ENCODE measurements at regions not wholly inside any gene's neighbourhood (a gene's known extent, or its start where the extent isn't known, plus 50 kb on each side); places are given as distances from the start of the nearest gene placed in this dataset.
A peak's percentile ranks its signal among the peaks of the same experiment; 100 is the strongest.
"Not testable (repeated sequence)": the region's sequence is repeated elsewhere in the genome, so short reads cannot be mapped to it uniquely, and the experiment has no call there.

DNA sequence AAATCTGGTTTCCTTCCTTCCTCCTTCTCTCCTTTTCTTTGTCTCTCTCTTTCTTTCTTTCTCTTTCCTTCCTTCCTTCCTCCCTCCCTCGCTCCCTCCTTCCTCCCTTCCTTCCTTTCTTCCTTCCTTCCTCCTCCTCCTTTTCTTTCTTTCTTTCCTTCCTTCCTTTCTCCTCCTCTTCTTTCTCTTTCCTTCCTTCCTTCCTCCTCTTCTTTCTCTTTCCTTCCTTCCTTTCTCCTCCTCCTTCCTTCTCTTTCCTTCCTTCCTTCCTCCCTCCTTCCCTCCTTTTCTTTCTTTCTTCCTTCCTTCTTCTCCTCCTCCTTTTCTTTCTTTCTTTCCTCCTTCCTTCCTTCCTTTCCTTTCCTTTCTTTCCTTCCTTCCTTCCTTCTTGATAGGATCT is 61.2 kb downstream of the VIP start:
- DNase-seq (ENCODE audit: low read depth) = no peak

DNA sequence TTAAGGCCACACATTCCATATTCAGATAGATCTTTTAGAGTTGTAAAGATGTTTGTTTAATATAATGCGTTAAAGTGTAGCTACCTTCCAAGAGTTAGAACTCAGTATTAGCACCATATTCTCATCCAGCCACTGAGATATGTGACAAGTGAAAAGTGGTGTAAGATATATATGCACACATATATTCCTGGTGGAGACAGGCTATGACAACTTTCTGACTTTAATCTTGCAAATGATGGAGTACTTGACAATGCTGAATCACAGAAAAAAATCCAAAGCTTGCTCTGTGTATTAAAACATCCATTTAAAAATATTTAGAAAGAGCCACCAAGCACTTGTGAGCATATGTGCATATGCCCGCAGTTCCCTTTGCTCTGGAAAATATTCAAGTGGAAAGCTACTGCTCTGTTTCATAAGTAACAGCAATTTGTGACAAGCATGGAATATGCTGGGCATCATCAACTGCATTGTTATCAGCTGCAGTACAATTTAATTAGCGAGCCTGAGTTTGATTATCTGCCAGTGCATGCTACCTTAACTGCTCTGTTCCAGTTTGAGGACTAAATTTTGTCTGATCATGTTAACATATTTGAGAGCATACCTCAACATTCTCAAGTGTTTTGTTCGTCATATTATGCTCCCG is 64.8 kb downstream of the VIP start:
- DNase-seq (ENCODE audit: low read depth) = no peak

DNA sequence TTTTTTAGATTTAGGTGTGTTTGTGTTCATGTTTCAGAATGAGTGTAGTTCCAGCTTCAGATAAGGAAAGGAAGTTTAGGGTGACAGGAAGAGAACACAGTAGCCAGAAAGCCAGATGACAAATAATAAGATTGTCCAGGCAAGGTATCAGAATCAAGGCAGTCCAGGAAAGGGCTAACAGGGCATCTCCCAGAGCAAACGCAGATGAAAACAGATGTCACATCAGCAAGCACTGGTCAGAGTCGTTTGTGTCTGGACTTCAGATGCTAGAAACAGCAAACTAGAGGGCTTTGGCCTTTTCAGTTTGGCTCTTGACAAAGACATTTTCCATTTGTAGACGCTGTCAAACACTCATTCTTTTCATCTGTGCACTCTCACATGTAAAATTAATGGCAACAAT is 65.5 kb downstream of the VIP start:
- no peak for DNase-seq (ENCODE audit: low read depth)

DNA sequence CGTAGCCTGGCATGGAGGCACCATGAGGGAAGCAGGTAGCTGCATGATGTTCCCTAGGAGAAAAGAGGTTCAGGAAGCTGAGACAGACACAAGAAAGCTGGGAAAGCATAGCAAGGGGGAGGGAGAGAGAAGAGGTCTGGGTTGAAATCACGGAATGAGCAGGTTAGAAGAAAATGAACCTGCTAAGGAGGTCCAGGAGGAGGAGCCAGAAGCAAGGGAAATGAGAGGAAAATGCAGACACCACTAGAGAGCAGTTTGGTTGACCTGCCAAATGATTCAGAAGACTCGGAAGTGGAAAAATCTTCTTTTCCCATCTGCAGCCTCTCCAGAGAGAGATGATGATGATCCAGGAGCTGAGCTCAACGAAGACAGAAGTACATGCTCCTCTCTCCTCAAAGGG is 70.9 kb downstream of the VIP start:
- DNase-seq (ENCODE audit: low read depth) = peak; percentile 10

DNA sequence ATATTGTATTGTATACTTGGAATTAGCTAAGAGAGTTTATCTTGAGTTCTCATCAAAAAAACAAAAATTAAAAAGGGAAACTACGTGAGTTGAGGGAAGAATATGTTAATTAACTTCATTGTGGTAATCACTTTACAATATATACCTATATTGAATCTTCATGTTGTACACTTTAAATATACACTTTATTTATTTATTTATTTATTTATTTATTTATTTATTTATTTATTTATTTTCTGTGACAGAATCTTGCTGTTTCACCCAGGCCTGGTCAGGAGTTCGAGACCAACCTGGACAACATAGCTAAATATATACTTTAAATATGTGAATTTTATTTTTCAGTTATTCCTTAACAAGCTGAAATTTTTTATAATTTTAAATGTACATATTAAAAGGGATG is 74.1 kb downstream of the VIP start:
- DNase-seq (ENCODE audit: low read depth) = no peak

DNA sequence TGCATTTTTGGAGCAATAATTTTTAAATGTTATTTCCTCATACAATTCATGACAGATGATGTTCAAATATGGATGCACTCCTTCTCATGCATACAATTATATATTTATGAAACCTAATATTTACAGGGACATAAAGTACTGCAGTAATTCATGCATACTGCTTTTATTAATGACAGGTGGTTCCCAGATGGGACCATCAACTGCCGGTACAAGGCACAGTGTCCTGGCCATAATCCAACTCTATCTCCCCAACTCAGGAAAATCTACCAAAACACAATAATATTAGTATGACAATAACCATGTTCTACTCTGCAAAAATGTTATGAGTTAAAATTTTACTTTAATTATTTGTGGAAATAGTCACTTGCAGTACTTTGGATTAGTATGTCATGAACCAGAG is 77.8 kb downstream of the VIP start:
- DNase-seq (ENCODE audit: low read depth) = no peak

DNA sequence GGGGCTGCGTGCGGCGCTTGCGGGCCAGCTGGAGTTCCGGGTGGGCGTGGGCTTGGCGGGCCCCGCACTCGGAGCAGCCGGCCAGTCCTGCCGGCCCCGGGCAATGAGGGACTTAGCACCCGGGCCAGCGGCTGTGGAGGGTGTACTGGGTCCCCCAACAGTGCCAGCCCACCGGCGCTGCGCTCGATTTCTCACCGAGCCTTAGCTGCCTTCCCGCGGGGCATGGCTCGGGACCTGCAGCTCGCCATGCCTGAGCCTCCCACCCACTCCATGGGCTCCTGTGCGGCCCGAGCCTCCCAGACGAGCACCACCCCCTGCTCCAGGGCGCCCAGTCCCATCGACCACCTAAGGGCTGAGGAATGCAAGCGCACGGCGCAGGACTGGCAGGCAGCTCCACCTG is 83.8 kb downstream of the VIP start:
- DNase-seq (ENCODE audit: low read depth) = not testable (repeated sequence)

DNA sequence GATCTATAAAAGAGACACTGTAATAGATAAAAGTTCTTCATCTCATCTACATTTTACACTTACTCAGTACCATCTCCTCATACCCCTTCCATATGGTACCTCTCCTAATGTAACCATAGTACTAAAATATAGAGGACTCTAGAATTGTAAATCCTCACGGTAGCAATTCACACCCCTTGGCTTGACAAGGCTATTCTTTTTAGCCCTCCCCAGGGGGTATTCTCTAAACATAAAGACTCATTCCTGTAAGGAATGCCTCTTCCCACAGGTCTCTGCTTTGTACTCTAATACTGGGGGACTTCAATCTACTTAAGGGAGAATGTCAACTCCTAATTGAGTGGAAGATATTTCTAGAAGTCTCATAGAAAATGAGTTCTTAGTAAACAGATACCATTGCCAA is 85.9 kb downstream of the VIP start:
- DNase-seq (ENCODE audit: low read depth) = no peak

DNA sequence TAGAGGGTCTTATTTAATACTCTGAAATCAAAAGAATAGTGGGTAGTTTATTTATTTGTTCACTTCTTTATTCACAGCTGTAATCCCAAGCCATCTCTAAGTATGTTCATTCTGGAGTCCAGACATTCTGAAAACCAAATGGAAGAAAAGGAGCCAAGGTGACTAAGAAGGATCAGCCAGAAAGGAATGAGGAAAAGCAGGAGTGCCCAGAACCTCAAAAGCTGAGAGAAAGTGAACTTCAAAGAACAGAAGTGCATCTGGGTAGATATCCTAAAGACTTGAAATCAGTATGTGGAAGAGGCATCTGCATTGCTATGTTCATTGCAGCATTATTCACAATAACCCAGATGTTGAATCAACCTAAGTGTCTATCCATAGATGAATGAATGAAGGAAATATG is 94.8 kb downstream of the VIP start:
- DNase-seq (ENCODE audit: low read depth) = no peak

DNA sequence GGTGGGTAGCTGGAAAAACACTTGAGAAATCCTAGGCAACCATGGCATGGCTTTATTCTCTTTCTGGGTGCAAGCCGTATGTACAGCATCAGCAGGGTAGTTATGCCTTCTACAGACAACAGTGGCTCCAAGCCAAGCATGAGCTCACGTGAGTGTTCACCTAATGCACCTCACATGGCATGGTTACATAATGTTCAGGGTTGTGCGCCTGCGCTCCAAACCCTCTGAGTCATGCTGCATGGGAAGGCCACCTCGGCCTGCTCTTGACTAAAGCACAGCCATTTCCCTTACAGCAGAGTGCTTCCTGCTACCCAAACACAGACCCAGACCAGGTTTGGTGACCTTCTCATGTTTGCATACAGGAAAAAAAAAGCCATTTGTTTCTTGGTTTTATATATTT is 96.2 kb downstream of the VIP start:
- peak; percentile 59 for DNase-seq (ENCODE audit: low read depth)

DNA sequence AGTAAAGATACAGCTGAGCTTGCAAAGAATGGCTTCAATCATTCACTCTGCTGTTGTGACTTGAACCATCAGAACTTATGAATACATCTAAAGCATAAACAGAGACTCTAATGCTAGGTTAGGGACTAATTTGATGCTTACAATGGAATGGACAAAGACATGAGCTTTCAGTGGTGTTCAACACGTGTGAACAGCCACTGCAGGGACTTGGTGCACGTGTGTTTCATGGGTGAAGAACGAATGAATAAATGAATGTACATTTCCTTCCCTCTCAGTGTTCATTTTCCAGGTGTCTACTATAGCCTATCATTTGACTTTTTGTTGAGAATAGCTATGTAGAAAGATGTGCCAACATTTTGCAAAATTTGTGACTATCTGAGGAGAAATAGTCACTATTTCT is 98.3 kb downstream of the VIP start:
- no peak for DNase-seq (ENCODE audit: low read depth)

DNA sequence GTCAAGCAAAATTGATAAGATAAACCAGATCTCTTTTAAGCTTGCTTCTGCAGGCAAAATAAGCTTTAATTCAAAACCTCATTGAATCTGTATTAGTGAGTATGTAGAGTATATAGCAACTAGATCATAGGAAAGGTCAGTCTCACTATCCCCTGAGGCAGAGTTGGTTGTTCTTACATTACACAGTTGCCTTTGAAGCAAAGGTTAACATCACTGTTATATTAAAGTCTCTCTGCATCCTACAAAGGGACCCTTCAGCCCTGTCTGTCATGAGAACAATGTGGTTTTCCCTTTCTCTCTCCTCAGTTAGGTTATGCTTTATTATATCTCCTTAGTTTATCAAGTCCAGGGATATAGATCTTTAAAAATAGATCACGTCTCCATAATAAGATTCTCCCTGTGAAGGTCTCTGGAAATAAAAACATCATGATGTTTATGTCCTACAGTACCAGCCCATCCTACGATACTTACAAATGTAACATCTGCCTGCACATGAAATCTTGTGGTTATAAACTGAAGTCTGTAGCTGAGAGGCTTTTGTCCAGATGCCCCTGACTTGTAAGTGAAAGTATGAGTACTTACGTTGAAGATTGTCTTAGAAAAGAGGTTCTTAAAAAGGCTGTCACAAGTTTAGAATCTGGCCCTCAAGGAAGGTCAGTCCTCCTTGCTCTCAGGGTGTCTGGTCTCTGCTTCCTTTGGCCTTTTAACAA is 103.6 kb downstream of the VIP start:
- no peak for DNase-seq (ENCODE audit: low read depth)

DNA sequence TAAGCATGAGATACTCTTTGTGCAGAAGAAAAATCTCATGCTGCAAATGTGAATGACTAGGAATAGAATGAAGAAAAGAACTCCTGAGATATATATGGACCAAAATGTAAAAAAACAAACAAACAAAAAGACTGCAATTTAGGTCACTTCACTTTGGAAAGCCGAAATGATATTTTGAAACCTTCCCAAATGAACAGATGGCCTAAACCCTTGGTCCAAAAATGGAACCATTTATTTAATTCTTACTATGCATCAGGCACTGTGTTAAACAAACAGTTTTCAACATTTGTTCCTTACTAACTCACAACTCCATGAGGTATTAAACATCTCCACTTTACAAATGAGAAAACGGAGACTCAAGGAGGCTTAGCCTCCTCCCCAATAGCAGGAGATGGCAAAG is 107.5 kb downstream of the VIP start:
- DNase-seq (ENCODE audit: low read depth) = no peak

DNA sequence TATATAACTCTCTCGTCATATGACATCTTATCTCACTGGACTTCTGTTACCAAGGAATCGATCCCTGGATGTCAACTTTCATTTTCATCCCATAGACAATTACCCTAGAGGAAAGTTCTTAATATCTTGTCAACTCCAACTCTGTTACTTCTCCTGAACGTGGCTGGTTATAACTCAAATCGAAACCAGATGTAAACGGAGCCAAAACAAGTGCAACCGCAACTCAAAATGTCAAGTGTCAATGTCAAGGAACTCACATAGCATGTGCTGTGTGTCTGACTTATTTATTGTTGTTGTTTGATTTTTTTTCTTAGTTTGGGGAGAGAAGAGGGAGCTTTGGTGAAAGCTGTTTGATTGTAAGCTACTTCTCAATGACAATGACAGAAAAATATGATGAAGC is 108.6 kb downstream of the VIP start:
- DNase-seq (ENCODE audit: low read depth) = no peak

DNA sequence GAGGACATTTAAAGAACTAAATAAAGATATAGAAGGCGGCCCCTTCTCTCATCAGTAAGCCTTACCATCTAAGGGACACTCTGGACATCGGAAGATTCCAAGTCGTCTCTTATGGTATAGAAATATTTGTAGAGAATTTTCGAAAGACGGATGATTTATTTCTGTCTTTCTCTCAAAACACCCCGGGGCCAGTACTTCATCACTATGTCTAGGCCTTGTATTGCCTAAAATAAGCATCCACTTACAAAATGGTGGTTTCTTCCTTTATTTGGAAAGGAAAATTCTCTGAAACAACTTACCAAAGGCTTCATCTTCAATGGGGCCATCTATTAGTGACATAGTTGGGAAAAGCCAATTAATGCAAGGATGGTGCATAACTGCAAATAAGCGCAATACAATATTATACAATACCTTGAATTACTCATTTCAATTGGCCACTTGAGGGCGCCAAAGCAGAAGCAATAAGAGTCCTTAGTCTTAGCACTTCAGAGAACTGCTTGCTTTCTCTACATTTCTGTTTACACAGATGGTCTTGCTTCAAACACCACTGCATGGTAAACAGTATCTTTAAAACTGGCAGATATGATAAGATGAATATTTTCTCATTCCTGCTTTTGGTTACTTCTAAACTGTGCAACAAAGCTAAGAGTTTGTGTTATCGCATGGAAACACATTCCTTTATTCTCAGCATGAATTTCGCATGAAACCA is 113.2 kb downstream of the VIP start:
- DNase-seq (ENCODE audit: low read depth) = peak; percentile 45

DNA sequence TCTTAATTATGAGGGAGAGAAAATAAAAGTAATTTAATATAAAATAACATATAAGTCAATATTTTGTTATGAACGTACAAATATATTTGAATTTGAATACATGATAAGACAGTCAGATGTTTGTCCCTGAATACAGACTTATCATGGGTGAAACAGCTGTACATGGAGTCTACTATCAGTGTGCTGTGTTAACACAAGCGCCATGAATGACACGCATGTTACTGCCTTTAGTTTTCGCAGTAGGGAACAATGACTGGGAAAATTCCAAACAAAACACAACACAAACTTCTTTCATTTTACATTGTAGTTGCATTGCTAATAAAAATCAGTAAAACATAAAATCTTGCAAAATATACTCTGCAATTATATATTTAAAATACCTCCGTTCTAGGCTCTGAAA is 108.6 kb downstream of the FBXO5 start:
- DNase-seq (ENCODE audit: low read depth) = no peak

DNA sequence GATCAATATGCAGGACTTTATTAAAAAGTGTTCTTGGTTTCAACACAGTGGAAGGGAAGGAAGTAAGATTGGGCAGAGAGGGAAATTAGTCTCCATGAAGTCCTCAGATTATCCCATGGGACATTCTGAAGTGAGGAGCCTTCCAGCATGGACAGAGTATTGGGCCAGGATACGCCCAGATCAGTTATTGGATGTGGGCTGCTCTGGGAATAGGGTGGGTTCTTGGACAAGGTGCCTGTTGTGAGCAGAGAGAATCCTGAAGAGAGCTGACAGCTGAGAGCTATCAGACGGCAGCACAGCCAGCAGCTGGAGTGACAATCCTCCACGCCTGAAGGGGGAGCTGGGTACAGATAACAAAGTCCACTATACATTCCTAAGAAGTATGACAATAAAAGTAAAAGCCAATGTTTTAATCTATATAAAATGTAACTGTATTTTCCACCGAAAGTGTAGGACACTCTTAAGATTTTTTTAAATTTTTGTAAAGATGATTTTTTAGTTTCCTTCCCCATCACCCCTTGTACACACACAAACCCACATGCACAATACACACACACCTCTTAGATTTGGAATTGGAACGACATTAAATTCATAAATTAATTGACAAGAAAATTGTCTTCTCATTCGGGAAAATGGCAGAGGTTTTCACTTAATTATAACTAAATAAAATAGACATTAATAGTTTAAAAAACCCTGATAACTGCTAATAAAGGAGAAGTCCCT is 107.8 kb downstream of the FBXO5 start:
- DNase-seq (ENCODE audit: low read depth) = no peak

DNA sequence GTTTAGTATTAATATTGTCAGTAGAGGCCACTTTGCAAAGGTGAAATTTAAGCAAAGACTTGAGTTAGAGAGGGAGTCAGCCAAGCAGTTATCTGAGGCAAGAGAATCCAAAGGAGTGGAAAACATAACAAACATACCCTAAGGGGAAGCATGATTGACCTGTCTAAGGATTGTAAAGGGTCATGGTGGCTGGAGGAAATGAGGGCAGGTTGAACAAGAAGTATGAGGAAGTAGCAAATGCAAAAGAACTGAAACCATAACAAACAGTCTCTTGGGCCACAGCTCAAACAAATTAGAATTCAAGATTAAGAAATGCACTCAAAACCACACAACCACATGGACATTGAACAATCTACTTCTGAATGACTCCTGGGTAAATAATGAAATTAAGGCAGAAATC is 103.2 kb downstream of the FBXO5 start:
- DNase-seq (ENCODE audit: low read depth) = no peak

DNA sequence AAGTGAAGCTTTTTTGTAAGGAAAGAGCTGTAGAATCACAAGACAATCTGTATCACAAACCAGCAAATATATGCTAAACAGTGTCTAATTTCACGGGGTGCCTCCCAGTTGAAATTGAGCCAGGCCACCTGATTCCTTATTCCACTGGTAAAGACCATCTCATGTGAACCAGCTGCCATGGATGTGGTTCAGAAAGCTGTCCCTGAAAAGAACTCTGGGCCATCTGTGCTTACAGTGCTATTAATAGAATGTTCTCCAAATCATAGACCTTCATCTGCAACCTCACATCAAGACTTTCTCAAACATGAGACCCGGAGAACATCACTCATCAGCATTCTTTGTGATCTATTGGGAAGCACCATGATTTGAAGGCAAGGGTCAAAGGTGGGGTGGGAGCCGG is 89.7 kb downstream of the FBXO5 start:
- no peak for DNase-seq (ENCODE audit: low read depth)

DNA sequence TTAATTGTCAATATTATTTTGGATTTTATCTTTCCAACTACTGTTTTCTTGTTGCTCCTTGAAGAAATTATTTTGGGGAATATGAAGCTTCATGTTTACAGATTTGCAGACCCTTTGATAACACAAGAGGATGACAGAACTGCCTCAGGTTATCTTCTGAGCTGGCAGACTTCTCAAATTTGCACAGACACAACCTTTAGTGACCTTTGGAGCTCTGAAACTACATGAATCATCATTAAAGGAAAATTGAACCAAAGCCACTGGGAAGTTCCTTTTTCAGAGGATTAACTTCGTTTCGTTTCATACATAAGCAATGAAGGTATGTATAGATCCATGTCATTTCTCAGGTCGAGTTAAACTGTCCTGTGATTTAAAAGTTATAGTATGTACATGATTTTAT is 85.9 kb downstream of the FBXO5 start:
- DNase-seq (ENCODE audit: low read depth) = no peak

DNA sequence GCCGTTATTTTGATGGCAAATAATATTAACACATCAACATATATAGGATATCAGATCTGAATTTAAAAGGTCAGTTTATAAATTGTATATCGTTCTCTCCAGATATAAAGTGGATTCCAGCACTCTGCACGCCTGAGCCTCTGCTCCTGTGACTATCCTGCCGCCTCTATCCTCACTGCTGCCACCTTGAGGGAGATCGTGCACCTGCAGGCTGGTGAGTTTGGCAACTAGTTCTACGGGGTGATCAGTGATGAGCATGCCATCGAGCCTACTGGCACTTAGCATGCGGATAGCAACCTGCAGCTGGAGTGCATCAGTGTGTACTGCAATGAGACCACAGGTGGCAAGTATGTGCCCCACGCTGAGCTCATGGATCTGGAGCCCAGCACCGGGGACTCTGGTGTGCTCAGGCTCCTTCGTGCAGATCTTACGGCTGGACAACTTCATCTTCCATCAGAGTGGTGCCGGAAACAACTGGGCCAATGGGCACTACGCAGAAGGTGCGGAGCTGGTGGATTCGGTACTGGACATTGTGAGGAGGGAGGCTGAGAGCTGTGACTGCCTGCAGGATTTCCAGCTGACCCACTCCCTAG is 84.9 kb downstream of the FBXO5 start:
- peak; percentile 67 for DNase-seq (ENCODE audit: low read depth)

DNA sequence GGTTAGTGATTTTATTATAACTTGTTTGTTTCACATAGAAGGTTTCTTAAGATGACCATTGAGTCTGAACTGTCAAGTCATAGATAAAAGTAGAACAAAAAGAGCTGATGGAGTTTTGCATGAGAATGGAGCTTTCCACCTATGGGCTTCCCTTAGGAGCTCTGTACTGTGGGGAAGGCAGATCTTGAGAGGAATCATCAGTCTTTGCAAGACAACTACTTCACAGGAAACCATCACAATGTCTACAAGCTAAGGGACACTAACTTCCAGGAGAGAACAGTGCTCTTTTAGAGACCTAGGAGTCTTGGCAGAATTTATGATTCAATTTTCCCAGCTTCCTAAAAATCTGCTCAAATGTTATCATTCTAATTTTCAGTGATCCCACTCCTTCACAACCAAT is 78.2 kb downstream of the FBXO5 start:
- DNase-seq (ENCODE audit: low read depth) = no peak

Data from HT1080 (cell line).